DMS114 treated with DMSO at 0.1 percent for 48 hours (cell line): ENCODE measurements at regions not wholly inside any gene's neighbourhood (a gene's known extent, or its start where the extent isn't known, plus 50 kb on each side); places are given as distances from the start of the nearest gene placed in this dataset.
"Not testable (repeated sequence)": the region's sequence is repeated elsewhere in the genome, so short reads cannot be mapped to it uniquely, and the experiment has no call there.

Source experiments
- DNase-seq: peaks from one replicate; lab custom pipeline; 2025; ENCODE audit not compliant: unreplicated experiment; lab: John Stamatoyannopoulos, UW

DNA sequence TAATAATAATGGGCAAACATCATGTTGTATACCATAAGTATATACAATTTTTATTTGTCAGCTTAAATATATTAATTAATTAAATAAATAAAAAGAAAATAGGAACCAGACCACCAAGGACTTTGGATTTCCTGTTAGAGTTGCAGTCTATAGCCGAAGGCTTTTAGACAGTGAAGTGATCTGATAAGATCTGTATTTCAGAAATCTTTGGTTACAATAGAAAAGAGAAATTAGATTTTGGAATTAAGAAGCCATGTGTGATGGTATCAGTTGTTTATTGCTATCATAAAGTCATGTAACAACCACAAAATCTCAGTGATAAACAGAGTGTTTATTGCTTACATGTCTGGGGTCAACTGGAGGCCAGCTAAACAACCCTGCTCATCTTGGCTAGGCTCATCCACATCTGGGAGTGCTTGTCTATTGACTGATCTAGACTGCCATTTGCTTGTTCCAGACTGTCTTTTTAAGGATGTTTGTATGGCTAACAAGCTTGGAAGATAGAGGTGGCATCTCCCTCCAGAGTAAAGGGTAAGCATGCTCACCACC lies 142.1 kb upstream of the USP9X start:
- DNase-seq, result no peak

GRCh38 chrX:40945361-40945713 lies 139.9 kb upstream of the USP9X start:
- no peak for DNase-seq

- DNase-seq, result no peak
These were observed 138.0 kb upstream of the USP9X start for GRCh38 chrX:40947276-40947675.

GRCh38 chrX:40949071-40949470 lies 136.2 kb upstream of the USP9X start:
- no peak for DNase-seq

GRCh38 chrX:40950546-40950945 lies 134.7 kb upstream of the USP9X start:
- no peak for DNase-seq

GRCh38 chrX:40951407-40951806 lies 133.8 kb upstream of the USP9X start:
- not testable (repeated sequence) for DNase-seq

- DNase-seq, result no peak
These were observed 132.4 kb upstream of the USP9X start for GRCh38 chrX:40952855-40953254.

GRCh38 chrX:40953369-40953768 lies 131.9 kb upstream of the USP9X start:
- no peak for DNase-seq

GRCh38 chrX:40960041-40960440 lies 125.2 kb upstream of the USP9X start:
- DNase-seq, result no peak

DNA sequence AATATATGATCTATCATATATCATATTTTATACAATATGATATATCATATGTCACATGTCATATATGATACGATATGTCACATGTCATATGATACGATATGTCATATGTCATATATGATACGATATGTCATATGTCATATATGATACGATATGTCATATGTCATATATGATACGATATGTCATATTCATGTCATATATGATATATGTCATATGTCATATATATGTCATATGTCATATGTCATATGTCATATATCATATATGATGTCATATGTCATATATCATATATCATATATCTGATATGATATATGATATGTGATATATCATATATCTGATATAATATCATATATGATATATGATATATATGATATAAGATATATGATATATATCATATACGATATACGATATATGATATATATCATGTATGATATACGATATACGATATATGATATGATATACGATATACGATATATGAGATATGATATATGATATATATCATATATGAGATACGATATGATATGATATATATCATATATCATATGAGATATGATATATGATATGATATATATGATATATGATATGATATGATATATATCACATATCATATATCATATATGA lies 122.3 kb upstream of the USP9X start:
- no peak for DNase-seq

DNA sequence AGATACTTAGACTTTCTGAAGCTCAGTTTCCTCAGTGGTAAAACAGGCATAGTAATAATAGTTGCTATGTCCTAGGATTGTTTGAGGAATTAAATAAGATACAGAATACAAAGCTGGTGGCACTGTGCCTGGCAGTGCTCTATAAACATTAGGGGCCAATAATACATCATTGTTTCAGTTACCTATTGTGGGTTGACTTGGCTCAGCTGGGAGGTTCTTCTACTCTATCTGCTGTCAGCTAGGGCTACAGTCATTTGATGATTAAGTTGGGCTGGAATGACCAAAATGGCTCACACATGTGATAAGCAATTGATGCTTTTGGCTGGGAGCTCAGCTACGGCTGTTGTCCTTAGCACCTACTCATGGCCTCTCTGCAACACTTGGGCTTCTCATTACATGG lies 121.2 kb upstream of the USP9X start:
- no peak for DNase-seq

GRCh38 chrX:40964633-40965586 lies 120.3 kb upstream of the USP9X start:
- no peak for DNase-seq

- DNase-seq, result no peak
These were observed 118.9 kb upstream of the USP9X start for GRCh38 chrX:40966213-40966820.

DNA sequence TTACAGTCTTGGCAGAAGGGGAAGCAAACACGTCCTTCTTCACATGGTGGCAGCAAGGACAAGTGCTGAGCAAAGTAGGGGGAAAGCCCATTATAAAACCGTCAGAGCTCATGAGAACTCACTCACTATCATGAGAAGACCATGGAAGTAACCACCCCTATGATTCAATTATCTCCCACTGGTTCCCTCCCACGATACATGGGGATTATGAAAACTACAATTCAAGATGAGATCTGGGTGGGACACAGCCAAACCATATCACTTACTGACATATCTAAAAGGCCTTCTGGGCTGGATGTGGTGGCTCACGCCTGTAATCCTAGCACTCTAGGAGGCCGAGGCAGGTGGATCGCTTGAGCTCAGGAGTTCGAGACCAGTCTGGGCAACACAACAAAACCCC lies 117.1 kb upstream of the USP9X start:
- no peak for DNase-seq

DNA sequence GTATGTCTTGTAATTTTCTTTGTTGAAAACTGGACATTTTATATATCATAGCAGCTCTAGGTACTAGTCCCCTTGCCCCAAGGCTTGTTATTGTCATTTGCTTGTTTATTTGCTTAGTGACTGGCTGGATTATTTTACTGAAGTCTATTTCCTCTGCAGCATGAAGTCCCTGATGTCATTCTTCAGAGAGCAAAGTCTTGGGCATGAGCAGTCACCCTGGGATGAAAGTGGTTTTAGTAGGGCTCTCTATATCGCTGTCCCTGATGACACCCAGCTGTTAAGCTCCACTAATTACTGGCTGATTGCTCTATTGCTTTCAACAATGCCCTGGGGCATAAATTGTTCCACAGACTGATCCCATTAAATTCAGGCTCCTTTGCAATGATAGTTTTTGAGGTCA lies 113.5 kb upstream of the USP9X start:
- no peak for DNase-seq

- DNase-seq, result no peak
These were observed 111.6 kb upstream of the USP9X start for GRCh38 chrX:40973619-40974018.

- no peak for DNase-seq
These were observed 109.3 kb upstream of the USP9X start for GRCh38 chrX:40975951-40976350.

- DNase-seq, result no peak
These were observed 108.3 kb upstream of the USP9X start for GRCh38 chrX:40976981-40977380.

- DNase-seq, result no peak
These were observed 100.3 kb upstream of the USP9X start for GRCh38 chrX:40984962-40985361.

GRCh38 chrX:40987413-40987812 lies 97.8 kb upstream of the USP9X start:
- DNase-seq, result no peak

- no peak for DNase-seq
These were observed 97.1 kb upstream of the USP9X start for GRCh38 chrX:40988100-40988499.

DNA sequence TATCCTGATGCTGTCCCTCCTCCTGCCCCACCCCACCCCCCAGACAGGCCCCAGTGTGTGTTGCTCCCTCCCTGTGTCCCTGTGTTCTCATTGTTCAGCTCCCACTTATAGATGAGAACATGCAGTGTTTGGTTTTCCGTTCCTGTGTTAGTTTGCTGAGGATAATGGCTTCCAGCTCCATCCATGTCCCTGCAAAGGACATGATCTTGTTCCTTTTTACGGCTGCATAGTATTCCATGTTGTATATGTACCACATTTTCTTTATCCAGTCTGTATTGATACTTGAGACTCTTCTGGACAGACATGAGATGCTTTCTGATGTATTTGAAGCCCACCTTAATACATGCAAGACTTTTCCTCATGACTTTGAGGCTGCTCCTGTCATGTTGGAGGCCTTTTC lies 91.8 kb upstream of the USP9X start:
- DNase-seq, result not testable (repeated sequence)
